Mesothelial cell of epicardium (in vitro differentiated cells): ENCODE measurements at regions not wholly inside any gene's neighbourhood (a gene's known extent, or its start where the extent isn't known, plus 50 kb on each side); places are given as distances from the start of the nearest gene placed in this dataset.

ENCODE experiments used
- DNase-seq, 2 experiments: peaks; one replicate each; pipeline ENCODE4 v3.0.0; 2021; ENCODE audit warnings: low spot score in 2 of 2; ENCODE audit not compliant: unreplicated experiment in 2 of 2
- H3K27ac Mint-ChIP-seq: 2 replicates; pipeline ENCODE4 v1.8.0; 2021; ENCODE audit warnings: mixed read lengths
- H3K27me3 Mint-ChIP-seq: 2 replicates; pipeline ENCODE4 v1.8.0; 2021; ENCODE audit warnings: low read depth, mixed read lengths
- H3K36me3 Mint-ChIP-seq: 2 replicates; pipeline ENCODE4 v1.8.0; 2021; ENCODE audit warnings: mixed read lengths
- H3K4me1 Mint-ChIP-seq: 2 replicates; pipeline ENCODE4 v1.8.0; 2021; ENCODE audit warnings: mixed read lengths
- H3K4me3 Mint-ChIP-seq: 2 replicates; pipeline ENCODE4 v1.8.0; 2021; ENCODE audit warnings: mild to moderate bottlenecking, moderate library complexity, mixed read lengths
- H3K9me3 Mint-ChIP-seq: 2 replicates; pipeline ENCODE4 v1.8.0; 2021; ENCODE audit warnings: mixed read lengths
- CTCF ChIP-seq: fragments of 200-600 bp; sonication (generic); IDR thresholded peaks from one replicate; pipeline ENCODE4 v1.5.0; 2021; ENCODE audit warnings: antibody characterized with exemption; ENCODE audit not compliant: unreplicated experiment

DNA sequence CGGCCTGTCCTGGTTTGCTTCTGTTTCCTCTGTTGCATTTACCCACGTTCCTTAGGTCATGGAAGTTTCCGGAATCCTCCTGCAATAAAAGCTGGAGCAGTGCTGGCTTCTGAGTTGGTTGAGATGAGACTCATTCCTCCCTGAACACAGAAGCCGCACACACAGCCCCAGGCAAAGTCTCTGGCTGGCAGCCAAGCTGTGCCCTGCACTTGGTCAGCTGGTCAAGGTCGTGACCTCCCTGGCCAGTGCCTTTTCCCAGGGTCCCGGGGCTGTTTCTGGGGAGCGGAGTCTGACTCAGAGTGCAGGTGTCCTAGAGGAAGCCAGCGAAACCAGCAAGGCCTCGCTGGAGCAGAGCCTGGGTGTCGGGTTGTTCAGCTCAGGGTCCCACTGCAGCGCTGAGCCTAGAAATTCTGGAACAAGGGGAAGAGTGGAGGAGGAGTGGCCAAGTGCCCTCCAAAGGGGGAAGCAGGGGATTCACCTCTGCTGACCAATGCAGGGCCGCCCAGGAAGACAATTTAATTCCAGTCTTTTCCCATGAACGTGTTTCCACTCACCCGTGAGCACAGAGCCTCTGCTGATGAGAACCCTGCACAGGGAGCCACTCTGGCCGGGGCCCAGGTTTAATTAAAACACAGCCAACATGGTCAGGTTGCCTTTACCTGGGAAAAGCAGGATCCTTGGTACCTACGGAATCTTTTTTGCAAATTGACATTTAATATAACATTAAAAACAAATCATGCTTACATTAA lies 245.5 kb upstream of the PPP2R2D start:
- H3K36me3 Mint-ChIP-seq = no peaks in the 10 kb centered on the region
- peaks cover 34% of the 10 kb centered on the region for H3K27me3 Mint-ChIP-seq
- no peaks in the 10 kb centered on the region for H3K9me3 Mint-ChIP-seq

DNA sequence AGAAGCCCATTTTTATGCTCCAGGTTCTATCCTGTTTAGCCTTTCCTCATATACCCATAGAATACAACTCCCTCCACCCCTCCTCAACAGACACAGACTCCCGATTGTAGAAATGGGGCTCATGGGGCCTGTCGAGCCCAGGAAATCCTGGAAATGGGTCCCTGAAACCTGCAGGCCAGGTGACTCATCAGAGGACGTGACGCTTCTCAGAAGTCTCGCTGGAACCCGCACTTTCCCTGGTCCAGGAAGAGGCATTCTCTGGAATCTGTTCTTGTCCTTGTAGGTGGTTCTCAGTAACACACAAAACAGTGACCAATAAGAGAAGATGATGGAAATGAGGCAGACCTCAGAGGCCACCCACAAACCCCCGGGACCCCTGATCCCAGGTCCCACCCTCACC lies 244.8 kb upstream of the PPP2R2D start:
- no peak for DNase-seq
- Mint-ChIP-seq H3K36me3 (no peaks in the 10 kb centered on the region), H3K9me3 (peaks cover 5% of the 10 kb centered on the region), H3K27me3 (peaks cover 27% of the 10 kb centered on the region), H3K4me3 (no peak overlapping the region), H3K27ac (no peak overlapping the region), H3K4me1 (peaks cover 7% of the 10 kb centered on the region)
- TF ChIP-seq CTCF = no peak

More for the DNA sequence above, 245.5 kb upstream of the PPP2R2D start:
- peaks cover 7% of the 10 kb centered on the region for H3K4me1 Mint-ChIP-seq
- H3K27ac Mint-ChIP-seq = no peak overlapping the region
- no peak for TF ChIP-seq CTCF
- DNase-seq = no peak
- no peak overlapping the region for H3K4me3 Mint-ChIP-seq

DNA sequence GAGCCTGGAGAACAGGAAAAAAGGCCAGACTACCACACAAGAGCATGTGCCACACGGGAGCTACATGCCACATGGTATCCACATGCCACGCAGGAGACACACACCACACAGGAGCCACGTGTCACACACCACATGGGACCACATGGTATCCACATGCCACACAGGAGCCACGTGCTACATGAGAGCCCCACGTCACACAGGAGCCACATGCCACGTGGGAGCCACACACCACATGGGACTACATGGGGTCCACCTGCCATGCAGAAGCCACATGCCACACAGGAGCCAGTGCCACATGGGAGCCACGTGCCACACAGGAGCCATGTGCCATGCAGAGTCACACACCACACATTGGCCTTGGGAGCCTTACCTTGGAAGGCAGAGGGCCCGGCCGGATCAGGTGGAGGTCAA lies 244.4 kb upstream of the PPP2R2D start:
- peaks cover 7% of the 10 kb centered on the region for H3K4me1 Mint-ChIP-seq
- peaks cover 23% of the 10 kb centered on the region for H3K27me3 Mint-ChIP-seq

DNA sequence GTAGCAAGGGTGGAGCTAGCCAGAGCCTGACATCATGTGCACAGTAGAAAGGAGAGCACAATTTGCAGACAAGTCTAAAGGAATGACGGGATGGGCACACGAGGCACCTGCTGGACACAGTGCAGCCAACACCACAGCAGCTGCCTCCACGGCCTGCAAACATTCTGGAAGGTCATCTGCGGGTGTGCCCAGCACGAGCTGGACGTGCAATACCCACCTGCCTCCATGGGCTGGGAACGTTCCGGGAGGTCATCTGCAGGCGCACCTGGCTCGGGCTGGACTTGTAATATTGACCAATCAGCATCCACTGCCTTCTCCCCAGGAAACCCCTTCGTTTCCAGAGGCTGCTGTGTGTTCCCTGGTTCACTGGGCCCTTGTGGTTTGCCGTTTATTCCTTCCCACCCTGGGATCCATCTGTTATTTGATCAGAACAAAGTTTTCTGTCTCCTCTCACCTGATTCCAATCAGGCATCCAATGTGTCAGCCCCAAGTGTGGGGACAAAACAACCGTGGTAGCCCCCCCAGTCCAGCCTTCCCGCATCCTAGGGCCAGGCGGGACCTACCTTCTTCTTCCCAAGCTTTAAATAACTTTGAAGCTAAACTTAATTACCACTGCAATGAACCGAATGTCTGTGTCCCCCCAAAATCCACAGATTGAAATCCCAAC lies 243.4 kb upstream of the PPP2R2D start:
- Mint-ChIP-seq H3K27ac (no peak overlapping the region), H3K9me3 (peaks cover 5% of the 10 kb centered on the region), H3K4me3 (no peak overlapping the region), H3K27me3 (peaks cover 13% of the 10 kb centered on the region), H3K4me1 (peaks cover 5% of the 10 kb centered on the region), H3K36me3 (no peaks in the 10 kb centered on the region)
- no peak for TF ChIP-seq CTCF
- peak in 1 of 2 experiments; percentile 26 for DNase-seq

More for the DNA sequence above, 244.4 kb upstream of the PPP2R2D start:
- H3K4me3 Mint-ChIP-seq = no peak overlapping the region
- no peak overlapping the region for H3K27ac Mint-ChIP-seq
- no peaks in the 10 kb centered on the region for H3K36me3 Mint-ChIP-seq
- H3K9me3 Mint-ChIP-seq = peaks cover 5% of the 10 kb centered on the region
- DNase-seq = peak in 1 of 2 experiments; percentile 16
- no peak for TF ChIP-seq CTCF

GRCh38 chr10:131657985-131658330 lies 242.8 kb upstream of the PPP2R2D start:
- Mint-ChIP-seq H3K4me3 (no peak overlapping the region), H3K27me3 (peaks cover 8% of the 10 kb centered on the region), H3K36me3 (no peaks in the 10 kb centered on the region), H3K27ac (no peak overlapping the region), H3K4me1 (peaks cover 5% of the 10 kb centered on the region), H3K9me3 (peaks cover 5% of the 10 kb centered on the region)
- no peak for TF ChIP-seq CTCF
- no peak for DNase-seq
